DOHH2 (cell line): ENCODE measurements at regions not wholly inside any gene's neighbourhood (a gene's known extent, or its start where the extent isn't known, plus 50 kb on each side); places are given as distances from the start of the nearest gene placed in this dataset.

Experiments used
- CTCF ChIP-seq: fragments of 200-600 bp; sonication (generic); IDR thresholded peaks from one replicate; pipeline ENCODE4 v1.5.1; 2014; ENCODE audit warnings: antibody characterized with exemption, mild to moderate bottlenecking, low read depth, low read length; ENCODE audit not compliant: poor library complexity, severe bottlenecking
- EZH2phosphoT487 ChIP-seq: fragments of 200-600 bp; sonication (generic); IDR thresholded peaks from 2 replicates; pipeline ENCODE4 v1.6.1; 2017; ENCODE audit warnings: borderline replicate concordance, mild to moderate bottlenecking, antibody characterized with exemption, low read length, moderate library complexity, mixed read lengths

DNA sequence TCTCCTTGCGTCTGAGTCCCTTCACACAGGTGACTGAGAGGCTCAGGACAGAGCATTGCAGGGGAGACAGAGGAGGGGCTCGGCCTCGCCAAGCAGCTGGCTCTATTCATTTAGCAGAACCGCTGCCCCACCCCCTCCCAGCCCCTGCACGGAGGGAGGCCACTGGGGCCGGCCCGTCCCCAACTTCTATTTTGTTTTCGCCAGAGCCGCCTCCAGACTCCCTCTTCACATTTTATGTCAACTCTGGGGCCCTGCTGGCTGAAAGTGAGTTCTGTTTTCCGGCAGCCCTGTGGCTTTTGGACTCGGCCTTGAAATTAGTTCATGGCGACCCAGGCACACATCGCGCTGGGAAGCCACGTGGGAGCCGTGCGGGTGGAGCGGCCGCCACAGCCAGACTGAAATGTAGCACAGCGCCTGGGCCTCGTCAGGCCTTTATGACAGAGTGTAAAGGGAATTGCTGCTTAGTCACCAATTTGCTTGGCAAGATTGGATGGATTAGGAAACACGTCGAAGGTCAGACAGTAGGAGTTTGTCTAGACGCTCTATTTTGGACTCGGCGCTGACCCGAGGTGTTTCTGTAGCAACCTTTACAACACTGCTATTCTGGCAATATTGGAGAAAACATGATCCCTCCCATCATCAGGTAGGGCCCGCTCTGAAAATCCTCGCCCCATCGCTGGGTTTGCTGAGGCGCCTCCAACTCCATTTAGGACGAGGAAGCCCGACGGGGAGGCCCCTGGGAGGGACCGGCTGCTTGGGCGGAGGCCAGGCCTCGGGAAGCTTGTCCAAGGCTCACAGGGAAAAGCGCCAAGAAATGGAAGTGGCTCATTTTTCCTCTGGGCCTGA lies 90.7 kb upstream of the CTDP1 start:
- TF ChIP-seq CTCF (no peak), EZH2phosphoT487 (no peak)
